Hepatic stellate cell (primary cell): ENCODE measurements at regions not wholly inside any gene's neighbourhood (a gene's known extent, or its start where the extent isn't known, plus 50 kb on each side); places are given as distances from the start of the nearest gene placed in this dataset.
"Not testable (repeated sequence)": the region's sequence is repeated elsewhere in the genome, so short reads cannot be mapped to it uniquely, and the experiment has no call there.

Source experiments
- DNase-seq: peaks from one replicate; pipeline ENCODE4 v3.0.0; 2011; ENCODE audit warnings: low spot score

- DNase-seq = no peak
Observed at GRCh38 chr2:71922499-71923142, 225.0 kb downstream of the CYP26B1 start.

GRCh38 chr2:71922091-71922490, 225.6 kb downstream of the CYP26B1 start:
- no peak for DNase-seq

GRCh38 chr2:71920819-71921218, 226.8 kb downstream of the CYP26B1 start:
- not testable (repeated sequence) for DNase-seq

- no peak for DNase-seq
Observed at GRCh38 chr2:71919708-71920107, 228.0 kb downstream of the CYP26B1 start.

GRCh38 chr2:71910277-71910676, 237.4 kb downstream of the CYP26B1 start:
- DNase-seq = no peak

- no peak for DNase-seq
Observed at GRCh38 chr2:71908798-71909197, 238.9 kb downstream of the CYP26B1 start.

- no peak for DNase-seq
Observed at GRCh38 chr2:71907503-71907902, 240.2 kb downstream of the CYP26B1 start.

- DNase-seq = no peak
Observed at GRCh38 chr2:71906357-71906973, 241.2 kb downstream of the CYP26B1 start.

GRCh38 chr2:71905205-71905604, 242.5 kb downstream of the CYP26B1 start:
- no peak for DNase-seq

- DNase-seq = no peak
Observed at GRCh38 chr2:71903841-71904240, 243.8 kb downstream of the CYP26B1 start.

- no peak for DNase-seq
Observed at GRCh38 chr2:71901466-71901865, 246.2 kb downstream of the CYP26B1 start.

- no peak for DNase-seq
Observed at GRCh38 chr2:71898851-71899681, 248.6 kb downstream of the CYP26B1 start.

GRCh38 chr2:71898375-71898774, 249.3 kb downstream of the CYP26B1 start:
- DNase-seq = no peak

- DNase-seq = no peak
Observed at GRCh38 chr2:71897836-71898235, 249.8 kb downstream of the CYP26B1 start.

GRCh38 chr2:71897137-71897480, 250.6 kb downstream of the CYP26B1 start:
- DNase-seq = no peak

GRCh38 chr2:71896385-71897136, 251.1 kb downstream of the CYP26B1 start:
- no peak for DNase-seq

GRCh38 chr2:71895320-71896161, 252.1 kb downstream of the CYP26B1 start:
- DNase-seq = no peak

GRCh38 chr2:71894261-71894660, 253.4 kb downstream of the CYP26B1 start:
- no peak for DNase-seq

GRCh38 chr2:71893646-71894045, 254.0 kb downstream of the CYP26B1 start:
- DNase-seq = no peak

- DNase-seq = no peak
Observed at GRCh38 chr2:71892896-71893295, 254.8 kb downstream of the CYP26B1 start.

GRCh38 chr2:71892423-71892730, 255.3 kb downstream of the CYP26B1 start:
- no peak for DNase-seq
